Neuronal stem cell (in vitro differentiated cells): ENCODE measurements at regions not wholly inside any gene's neighbourhood (a gene's known extent, or its start where the extent isn't known, plus 50 kb on each side); places are given as distances from the start of the nearest gene placed in this dataset.

Experiments used
- DNase-seq: peaks from one replicate; pipeline ENCODE4 v3.0.0-alpha.2; 2013; ENCODE audit warnings: low spot score
- H2AFZ ChIP-seq: one replicate; pipeline ENCODE4 v1.6.1; 2013; ENCODE audit warnings: mild to moderate bottlenecking, low read length, inconsistent platforms
- H2AK5ac ChIP-seq: 2 replicates; pipeline ENCODE4 v1.6.1; 2013; ENCODE audit warnings: low read depth, mild to moderate bottlenecking, inconsistent platforms, low read length, moderate library complexity, mixed read lengths
- H2BK120ac ChIP-seq: 2 replicates; pipeline ENCODE4 v1.6.1; 2013; ENCODE audit warnings: low read depth, mild to moderate bottlenecking, inconsistent platforms, low read length, moderate library complexity, mixed read lengths
- H2BK12ac ChIP-seq: one replicate; pipeline ENCODE4 v1.6.1; 2013; ENCODE audit warnings: low read length, inconsistent platforms
- H2BK15ac ChIP-seq: 2 replicates; pipeline ENCODE4 v1.6.1; 2013; ENCODE audit warnings: mild to moderate bottlenecking, low read length, inconsistent platforms, mixed read lengths
- H2BK5ac ChIP-seq: one replicate; pipeline ENCODE4 v1.6.1; 2013; ENCODE audit warnings: inconsistent platforms, mild to moderate bottlenecking, low read length, moderate library complexity
- H3K14ac ChIP-seq: one replicate; pipeline ENCODE4 v1.6.1; 2013; ENCODE audit warnings: low read length, inconsistent platforms
- H3K18ac ChIP-seq: 2 replicates; pipeline ENCODE4 v1.6.1; 2013; ENCODE audit warnings: low read length, inconsistent platforms
- H3K23ac ChIP-seq: 2 replicates; pipeline ENCODE4 v1.6.1; 2013; ENCODE audit warnings: low read depth, mild to moderate bottlenecking, mixed read lengths, low read length, inconsistent platforms; ENCODE audit not compliant: poor library complexity
- H3K27ac ChIP-seq: replicated peaks from 3 replicates; pipeline ENCODE4 v1.5.1; 2013; ENCODE audit warnings: low read length, inconsistent platforms
- H3K27me3 ChIP-seq, 3 experiments: 2 replicates each; pipeline ENCODE4 v1.6.1; 2013; ENCODE audit warnings: low read length in 3 of 3, mild to moderate bottlenecking in 2 of 3, inconsistent platforms in 1 of 3, low read depth in 1 of 3, mixed read lengths in 1 of 3, moderate library complexity in 1 of 3; ENCODE audit not compliant: control insufficient read depth in 3 of 3, insufficient read depth in 3 of 3
- H3K36me3 ChIP-seq, 2 donors: replicated peaks in 1 of 2; 2 replicates each; pipeline ENCODE4 v1.6.1; 2013; ENCODE audit warnings: low read length in 2 of 2; ENCODE audit not compliant: control insufficient read depth in 2 of 2, insufficient read depth in 2 of 2
- H3K4ac ChIP-seq: 2 replicates; pipeline ENCODE4 v1.6.1; 2013; ENCODE audit warnings: inconsistent platforms, mild to moderate bottlenecking, low read length, moderate library complexity
- H3K4me1 ChIP-seq, 2 donors: 1 replicate in 1 of 2; 2 replicates in 1 of 2; pipeline ENCODE4 v1.6.1; 2013; ENCODE audit warnings: low read length in 2 of 2, low read depth in 1 of 2; ENCODE audit not compliant: control insufficient read depth in 2 of 2, insufficient read depth in 1 of 2
- H3K4me2 ChIP-seq: one replicate; pipeline ENCODE4 v1.6.1; 2013; ENCODE audit warnings: mild to moderate bottlenecking, low read length, inconsistent platforms; ENCODE audit not compliant: insufficient read depth, poor library complexity, severe bottlenecking
- H3K4me3 ChIP-seq, 2 donors: 2 replicates each; pipeline ENCODE4 v1.5.1; 2013; ENCODE audit warnings: low read length in 2 of 2, mild to moderate bottlenecking in 2 of 2, inconsistent platforms in 1 of 2, moderate library complexity in 1 of 2
- H3K79me1 ChIP-seq: one replicate; pipeline ENCODE4 v1.6.1; 2013; ENCODE audit warnings: low read depth, mild to moderate bottlenecking, inconsistent platforms, low read length, moderate library complexity
- H3K9ac ChIP-seq: one replicate; pipeline ENCODE4 v1.6.1; 2013; ENCODE audit warnings: mild to moderate bottlenecking, low read depth, low read length, inconsistent platforms; ENCODE audit not compliant: poor library complexity
- H3K9me3 ChIP-seq, 2 donors: replicated peaks in 1 of 2; 2 replicates each; pipeline versions ENCODE3 to v1.6.1; 2013; ENCODE audit warnings: low read length in 2 of 2, mild to moderate bottlenecking in 2 of 2, inconsistent platforms in 1 of 2, low read depth in 1 of 2, mixed read lengths in 1 of 2, moderate library complexity in 1 of 2; ENCODE audit not compliant: control insufficient read depth in 2 of 2, insufficient read depth in 1 of 2
- H4K8ac ChIP-seq: one replicate; pipeline ENCODE4 v1.6.1; 2013; ENCODE audit warnings: low read depth, mild to moderate bottlenecking, inconsistent platforms, low read length, moderate library complexity
- H4K91ac ChIP-seq: one replicate; pipeline ENCODE4 v1.6.1; 2013; ENCODE audit warnings: low read length, low read depth, mild to moderate bottlenecking, inconsistent platforms; ENCODE audit not compliant: poor library complexity
- WGBS, 2 donors: extraction: QIAGEN DNeasy Blood & Tissue Kit; methylation state at CpG; one replicate each; pipeline ENCODE4 v1.1.7; 2013; ENCODE audit warnings: missing lambda C conversion rate in 2 of 2, mixed read lengths in 1 of 2; ENCODE audit not compliant: insufficient read length in 2 of 2, insufficient replicate concordance in 1 of 2; ENCODE audit errors: extremely low coverage in 2 of 2; 5-methylcytosine and 5-hydroxymethylcytosine counted together

- peaks cover 2 to 8% of the 10 kb centered on the region in 2 donors for H3K4me1 ChIP-seq
- H2BK15ac ChIP-seq, result peak overlapping the region; percentile 4
- no peak overlapping the region for H2BK120ac ChIP-seq
- no peaks in the 10 kb centered on the region for H3K79me1 ChIP-seq
- H3K14ac ChIP-seq, result peak overlapping the region; percentile 83
- H3K27ac ChIP-seq, result no peak overlapping the region
- H3K4me3 ChIP-seq, result peak overlapping the region in 1 of 2 donors; percentile 20
- peak overlapping the region; percentile 17 for H2AK5ac ChIP-seq
- H3K36me3 ChIP-seq, result no peaks in the 10 kb centered on the region
- WGBS, 2 donors, result no CpG with 5 or more reads among the region's 9 CpGs
- no peak overlapping the region for H4K91ac ChIP-seq
- H3K4ac ChIP-seq, result no peak overlapping the region
- no peak for DNase-seq
- no peak overlapping the region for H2BK5ac ChIP-seq
- peak overlapping the region; percentile 70 for H2AFZ ChIP-seq
- peak overlapping the region; percentile 56 for H3K23ac ChIP-seq
- H3K9ac ChIP-seq, result peak overlapping the region; percentile 2
- H3K9me3 ChIP-seq, result peaks cover 8 to 15% of the 10 kb centered on the region in 2 donors
- H3K27me3 ChIP-seq, result no peaks in the 10 kb centered on the region
- H2BK12ac ChIP-seq, result peak overlapping the region; percentile 59
- H3K4me2 ChIP-seq, result no peak overlapping the region
- peak overlapping the region; percentile 76 for H3K18ac ChIP-seq
- peak overlapping the region; percentile 87 for H4K8ac ChIP-seq
Measured at GRCh38 chr14:101174980-101175606, 271.6 kb upstream of the RTL1 start.

- Histone ChIP-seq H3K4ac (no peak overlapping the region), H3K14ac (no peak overlapping the region), H2AFZ (no peak overlapping the region), H3K27me3 (no peaks in the 10 kb centered on the region), H4K91ac (peak overlapping the region; percentile 13), H3K27ac (no peak overlapping the region), H3K23ac (peak overlapping the region; percentile 52), H2BK120ac (no peak overlapping the region), H2BK15ac (peak overlapping the region; percentile 62), H2BK5ac (peak overlapping the region; percentile 55), H3K9ac (no peak overlapping the region), H3K9me3 (peaks cover 12 to 17% of the 10 kb centered on the region in 2 donors), H3K4me3 (no peak overlapping the region), H3K18ac (peak overlapping the region; percentile 78), H3K36me3 (no peaks in the 10 kb centered on the region), H4K8ac (no peak overlapping the region), H2AK5ac (peak overlapping the region; percentile 71), H3K4me1 (peaks cover 2 to 8% of the 10 kb centered on the region in 2 donors), H3K4me2 (no peak overlapping the region), H3K79me1 (no peaks in the 10 kb centered on the region), H2BK12ac (peak overlapping the region; percentile 68)
- no CpG with 5 or more reads among the region's 13 CpGs for WGBS, 2 donors
- no peak for DNase-seq
Measured at GRCh38 chr14:101175731-101176534, 272.4 kb upstream of the RTL1 start.

GRCh38 chr14:101176535-101177205 lies 273.1 kb upstream of the RTL1 start:
- Histone ChIP-seq H2BK15ac (peak overlapping the region; percentile 62), H3K14ac (no peak overlapping the region), H3K4me1 (peaks cover 2 to 8% of the 10 kb centered on the region in 2 donors), H4K91ac (no peak overlapping the region), H2BK120ac (no peak overlapping the region), H3K27me3 (no peaks in the 10 kb centered on the region), H3K9ac (no peak overlapping the region), H3K18ac (peak overlapping the region; percentile 46), H2BK5ac (peak overlapping the region; percentile 55), H3K23ac (no peak overlapping the region), H3K36me3 (no peaks in the 10 kb centered on the region), H4K8ac (no peak overlapping the region), H2AK5ac (peak overlapping the region; percentile 20), H2AFZ (no peak overlapping the region), H2BK12ac (no peak overlapping the region), H3K27ac (no peak overlapping the region), H3K4ac (no peak overlapping the region), H3K4me3 (no peak overlapping the region), H3K79me1 (no peaks in the 10 kb centered on the region), H3K4me2 (no peak overlapping the region), H3K9me3 (peaks cover 12% of the 10 kb centered on the region in 2 donors)
- no peak for DNase-seq
- WGBS, 2 donors, result no CpG with 5 or more reads among the region's 16 CpGs
